Endodermal cell (in vitro differentiated cells): ENCODE measurements at regions not wholly inside any gene's neighbourhood (a gene's known extent, or its start where the extent isn't known, plus 50 kb on each side); places are given as distances from the start of the nearest gene placed in this dataset.

Experiments
- DNase-seq: peaks from one replicate; pipeline ENCODE4 v3.0.0-alpha.2; 2017
- H3K27ac ChIP-seq: 2 replicates; pipeline ENCODE4 v1.5.1; 2013; ENCODE audit warnings: mild to moderate bottlenecking, low read depth, low read length, moderate library complexity
- H3K27me3 ChIP-seq: 2 replicates; pipeline ENCODE4 v1.6.1; 2013; ENCODE audit warnings: mild to moderate bottlenecking, low read length, moderate library complexity; ENCODE audit not compliant: insufficient read depth, control insufficient read depth, poor library complexity, severe bottlenecking
- H3K36me3 ChIP-seq: 2 replicates; pipeline ENCODE4 v1.7.0; 2013; ENCODE audit warnings: mild to moderate bottlenecking, low read length, moderate library complexity; ENCODE audit not compliant: control insufficient read depth, insufficient read depth
- H3K4me1 ChIP-seq: one replicate; pipeline ENCODE4 v1.7.0; 2013; ENCODE audit warnings: low read length; ENCODE audit not compliant: control insufficient read depth, insufficient read depth
- H3K4me3 ChIP-seq: 2 replicates; pipeline ENCODE4 v1.5.1; 2013; ENCODE audit warnings: mild to moderate bottlenecking, low read length, moderate library complexity
- H3K9ac ChIP-seq: 2 replicates; pipeline ENCODE4 v1.6.1; 2013; ENCODE audit warnings: mild to moderate bottlenecking, low read length, moderate library complexity; ENCODE audit not compliant: poor library complexity, severe bottlenecking; ENCODE audit errors: extremely low read depth
- H3K9me3 ChIP-seq: 2 replicates; pipeline ENCODE4 v1.6.1; 2013; ENCODE audit warnings: mild to moderate bottlenecking, low read length, moderate library complexity; ENCODE audit not compliant: control insufficient read depth
- H3K27ac Mint-ChIP-seq: 2 replicates; pipeline ENCODE4 v1.8.0; 2020; ENCODE audit warnings: mixed read lengths
- H3K27me3 Mint-ChIP-seq: 2 replicates; pipeline ENCODE4 v1.8.0; 2021; ENCODE audit warnings: mild to moderate bottlenecking, mixed read lengths; ENCODE audit not compliant: insufficient read depth
- H3K36me3 Mint-ChIP-seq: 2 replicates; pipeline ENCODE4 v1.8.0; 2020; ENCODE audit warnings: low read depth, mixed read lengths
- H3K4me1 Mint-ChIP-seq: 2 replicates; pipeline ENCODE4 v1.8.0; 2020; ENCODE audit warnings: mixed read lengths
- H3K4me3 Mint-ChIP-seq: 2 replicates; pipeline ENCODE4 v1.8.0; 2020; ENCODE audit warnings: mild to moderate bottlenecking, moderate library complexity, mixed read lengths
- H3K9me3 Mint-ChIP-seq: 2 replicates; pipeline ENCODE4 v1.8.0; 2020; ENCODE audit warnings: mild to moderate bottlenecking, mixed read lengths
- WGBS, 2 experiments: methylation state at CpG; one replicate each; pipeline versions ENCODE4 v1.1.5 to v1.1.7; 2013; ENCODE audit warnings: missing lambda C conversion rate in 2 of 2, mixed read lengths in 1 of 2; ENCODE audit not compliant: insufficient coverage in 1 of 2, insufficient read length in 1 of 2; 5-methylcytosine and 5-hydroxymethylcytosine counted together
- TF ChIP-seq, protein P1 (sequence below): fragments of 200-600 bp; sonication (generic); conservative IDR thresholded peaks from 2 replicates; pipeline ENCODE4 v1.5.0; 2021; ENCODE audit warnings: antibody characterized with exemption, mild to moderate bottlenecking

DNA sequence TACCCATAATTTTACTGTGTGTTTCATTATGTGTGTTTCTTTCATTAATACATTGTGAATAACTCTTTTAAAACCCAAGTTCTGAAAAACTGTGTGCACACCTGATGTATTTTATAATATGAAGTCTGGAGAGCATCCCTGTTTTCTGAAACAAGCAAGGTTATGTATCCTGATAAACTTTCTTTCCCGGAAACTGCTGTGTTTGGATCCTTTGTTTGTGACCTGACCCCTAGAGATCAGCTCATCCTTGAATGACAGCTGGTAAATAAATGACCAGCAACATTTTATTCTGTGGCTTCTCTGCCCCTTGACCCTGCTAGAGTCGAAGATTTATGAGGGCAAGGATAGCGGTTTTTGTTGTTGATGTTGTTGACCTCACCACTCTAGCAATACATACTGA lies 535.6 kb upstream of the ZFP42 start:
- Histone ChIP-seq H3K27ac (no peak overlapping the region), H3K36me3 (no peaks in the 10 kb centered on the region), H3K27me3 (no peaks in the 10 kb centered on the region), H3K4me1 (no peaks in the 10 kb centered on the region), H3K9me3 (no peaks in the 10 kb centered on the region), H3K4me3 (no peak overlapping the region), H3K9ac (no peak overlapping the region)
- Mint-ChIP-seq H3K9me3 (no peaks in the 10 kb centered on the region), H3K27me3 (no peaks in the 10 kb centered on the region), H3K4me3 (no peak overlapping the region), H3K4me1 (no peaks in the 10 kb centered on the region), H3K27ac (no peak overlapping the region), H3K36me3 (no peaks in the 10 kb centered on the region)
- TF ChIP-seq, protein P1, sequence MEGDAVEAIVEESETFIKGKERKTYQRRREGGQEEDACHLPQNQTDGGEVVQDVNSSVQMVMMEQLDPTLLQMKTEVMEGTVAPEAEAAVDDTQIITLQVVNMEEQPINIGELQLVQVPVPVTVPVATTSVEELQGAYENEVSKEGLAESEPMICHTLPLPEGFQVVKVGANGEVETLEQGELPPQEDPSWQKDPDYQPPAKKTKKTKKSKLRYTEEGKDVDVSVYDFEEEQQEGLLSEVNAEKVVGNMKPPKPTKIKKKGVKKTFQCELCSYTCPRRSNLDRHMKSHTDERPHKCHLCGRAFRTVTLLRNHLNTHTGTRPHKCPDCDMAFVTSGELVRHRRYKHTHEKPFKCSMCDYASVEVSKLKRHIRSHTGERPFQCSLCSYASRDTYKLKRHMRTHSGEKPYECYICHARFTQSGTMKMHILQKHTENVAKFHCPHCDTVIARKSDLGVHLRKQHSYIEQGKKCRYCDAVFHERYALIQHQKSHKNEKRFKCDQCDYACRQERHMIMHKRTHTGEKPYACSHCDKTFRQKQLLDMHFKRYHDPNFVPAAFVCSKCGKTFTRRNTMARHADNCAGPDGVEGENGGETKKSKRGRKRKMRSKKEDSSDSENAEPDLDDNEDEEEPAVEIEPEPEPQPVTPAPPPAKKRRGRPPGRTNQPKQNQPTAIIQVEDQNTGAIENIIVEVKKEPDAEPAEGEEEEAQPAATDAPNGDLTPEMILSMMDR = no peak
- DNase-seq = no peak
- WGBS, 2 experiments = 71 to 92% methylated on average over 1 to 3 of the region's 3 CpGs

DNA sequence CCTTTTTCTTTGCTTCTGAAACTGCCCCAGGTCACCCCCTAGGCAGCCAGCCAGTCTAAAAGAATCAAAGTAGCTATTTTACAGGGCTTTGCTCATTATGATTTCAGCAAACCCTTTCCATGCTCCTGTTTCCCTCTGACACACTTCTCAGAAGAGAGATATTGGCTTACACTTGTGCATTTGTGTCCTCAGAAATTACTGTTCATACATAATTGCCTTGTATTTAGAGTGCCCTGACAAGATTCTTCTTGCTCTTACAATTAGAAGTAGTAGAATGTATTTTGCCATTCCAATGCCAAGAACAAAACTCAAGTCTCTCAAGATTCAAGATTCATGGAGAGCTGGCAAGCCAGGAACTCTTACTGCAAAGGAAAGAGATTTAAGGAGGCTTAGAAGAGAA lies 531.0 kb upstream of the ZFP42 start:
- Mint-ChIP-seq H3K9me3 (no peaks in the 10 kb centered on the region), H3K36me3 (no peaks in the 10 kb centered on the region), H3K27ac (no peak overlapping the region), H3K27me3 (no peaks in the 10 kb centered on the region), H3K4me1 (no peaks in the 10 kb centered on the region), H3K4me3 (no peak overlapping the region)
- no peaks in the 10 kb centered on the region for H3K9me3 ChIP-seq
- no peak for DNase-seq
- H3K9ac ChIP-seq = no peak overlapping the region
- H3K27ac ChIP-seq = no peak overlapping the region
- H3K27me3 ChIP-seq = no peaks in the 10 kb centered on the region
- H3K36me3 ChIP-seq = no peaks in the 10 kb centered on the region
- no peaks in the 10 kb centered on the region for H3K4me1 ChIP-seq
- no peak overlapping the region for H3K4me3 ChIP-seq
- TF ChIP-seq, protein P1 = no peak

DNA sequence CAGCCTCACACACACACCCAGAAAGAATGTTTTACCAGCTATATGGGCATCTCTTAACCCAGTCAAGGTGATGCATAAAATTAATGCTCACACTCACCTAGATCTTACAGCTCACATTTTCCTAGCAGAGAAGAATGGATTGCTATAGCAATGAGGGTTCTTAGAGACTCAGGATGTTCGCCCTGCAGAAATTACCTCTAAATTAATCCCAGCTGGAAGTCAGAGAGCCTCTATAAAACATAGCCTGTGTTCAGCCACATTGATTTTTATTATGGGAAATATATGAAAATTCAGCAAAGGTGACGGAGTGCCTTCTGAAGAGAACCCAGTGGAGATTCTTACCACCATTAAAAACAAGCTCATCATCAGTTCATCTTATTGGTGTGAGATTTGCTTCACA lies 528.3 kb upstream of the ZFP42 start:
- Mint-ChIP-seq H3K36me3 (no peaks in the 10 kb centered on the region), H3K4me1 (no peaks in the 10 kb centered on the region), H3K27me3 (no peaks in the 10 kb centered on the region), H3K27ac (no peak overlapping the region), H3K9me3 (no peaks in the 10 kb centered on the region), H3K4me3 (no peak overlapping the region)
- H3K36me3 ChIP-seq = no peaks in the 10 kb centered on the region
- DNase-seq = no peak
- H3K4me1 ChIP-seq = no peaks in the 10 kb centered on the region
- TF ChIP-seq, protein P1 = no peak
- WGBS, 2 experiments = 91% methylated on average over 1 of the region's 2 CpGs; no CpG with 5 or more reads in 1 of the 2 experiments
- H3K4me3 ChIP-seq = no peak overlapping the region
- no peaks in the 10 kb centered on the region for H3K9me3 ChIP-seq
- no peaks in the 10 kb centered on the region for H3K27me3 ChIP-seq
- no peak overlapping the region for H3K27ac ChIP-seq
- no peak overlapping the region for H3K9ac ChIP-seq
